ENCODE measurements at regions not wholly inside any gene's neighbourhood (a gene's known extent, or its start where the extent isn't known, plus 50 kb on each side); places are given as distances from the start of the nearest gene placed in this dataset.
"Not testable (repeated sequence)": the region's sequence is repeated elsewhere in the genome, so short reads cannot be mapped to it uniquely, and the experiment has no call there.

DNA sequence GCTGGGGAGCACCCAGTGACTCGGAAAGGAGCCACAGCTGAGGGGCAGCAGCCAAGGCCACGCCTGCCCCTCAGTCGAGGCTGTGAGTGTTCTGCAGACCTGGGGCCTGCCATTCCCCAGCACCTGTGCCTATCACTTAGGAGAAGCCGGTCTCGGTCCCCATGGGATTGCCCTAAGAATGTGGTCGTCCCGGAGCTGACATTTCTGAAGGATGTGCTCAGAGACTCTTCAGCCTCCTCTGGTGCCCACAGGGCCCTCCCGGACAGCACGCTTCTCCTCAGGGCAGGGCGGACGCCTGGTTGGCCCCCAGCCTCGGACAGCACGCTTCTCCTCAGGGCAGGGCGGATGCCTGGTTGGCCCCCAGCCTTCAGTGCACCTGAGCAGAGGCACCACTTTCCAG, 223.9 kb downstream of the ERMARD start:
- Mint-ChIP-seq H3K4me3 (no peak overlapping the region), H3K36me3 (no peaks in the 10 kb centered on the region), H3K27me3 (peaks cover 0 to 22% (median 9%) of the 10 kb centered on the region in 5 donors), H3K4me1 (peaks cover 0 to 4% (median 0%) of the 10 kb centered on the region in 7 donors), H3K27ac (no peak overlapping the region), H3K9me3 (no peaks in the 10 kb centered on the region)
- H3K9me3 ChIP-seq (ENCODE audit: control insufficient read depth in 2 of 3, low read length in 3 of 3) = no peaks in the 10 kb centered on the region
- intact Hi-C loops (cut with micrococcal nuclease) = no loop called here
- no peak for DNase-seq
- ChIA-PET POLR2A (no interaction called here), CTCF (no interaction called here)
- no peak overlapping the region for H3K27ac ChIP-seq (ENCODE audit: low read depth, low read length)
- no peak for ATAC-seq
- no peak overlapping the region for H3K4me3 ChIP-seq (ENCODE audit: low read length)
- no peaks in the 10 kb centered on the region for H3K27me3 ChIP-seq (ENCODE audit: control insufficient read depth in 2 of 2, insufficient read depth in 2 of 2, low read length in 2 of 2)
- H3K4me1 ChIP-seq (ENCODE audit: control insufficient read depth in 2 of 2, insufficient read depth in 2 of 2, low read length in 2 of 2) = no peaks in the 10 kb centered on the region
- H3K36me3 ChIP-seq (ENCODE audit: control insufficient read depth in 2 of 3, insufficient read depth in 3 of 3, low read length in 3 of 3) = no peaks in the 10 kb centered on the region

DNA sequence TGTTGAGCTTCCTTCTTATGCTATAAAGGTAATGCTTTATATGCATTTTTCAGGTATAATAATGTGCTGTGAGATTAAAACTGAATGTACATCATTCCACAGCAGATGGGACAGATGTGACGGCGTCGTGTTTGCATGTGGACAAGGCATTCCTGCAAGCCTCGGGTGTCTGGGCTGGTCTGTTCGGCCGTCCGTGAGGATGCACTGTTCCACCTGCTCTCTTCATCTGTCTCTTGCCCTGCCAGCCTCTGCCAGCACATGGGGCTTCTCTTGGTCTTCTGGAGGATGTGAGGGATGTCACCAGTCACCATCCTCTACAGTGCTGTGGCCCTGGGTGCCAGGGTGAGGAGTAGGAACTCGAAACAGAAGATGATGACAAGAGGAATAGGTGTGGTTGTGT, 223.2 kb downstream of the ERMARD start:
- no peaks in the 10 kb centered on the region for H3K9me3 Mint-ChIP-seq
- H3K36me3 Mint-ChIP-seq = no peaks in the 10 kb centered on the region
- Histone ChIP-seq H3K36me3 (ENCODE audit: control insufficient read depth in 2 of 3, insufficient read depth in 3 of 3, low read length in 3 of 3) (no peaks in the 10 kb centered on the region), H3K4me1 (ENCODE audit: control insufficient read depth in 2 of 2, insufficient read depth in 2 of 2, low read length in 2 of 2) (no peaks in the 10 kb centered on the region), H3K27ac (ENCODE audit: low read depth, low read length) (no peak overlapping the region), H3K4me3 (ENCODE audit: low read length) (no peak overlapping the region), H3K9me3 (ENCODE audit: control insufficient read depth in 2 of 3, low read length in 3 of 3) (no peaks in the 10 kb centered on the region), H3K27me3 (ENCODE audit: control insufficient read depth in 2 of 2, insufficient read depth in 2 of 2, low read length in 2 of 2) (no peaks in the 10 kb centered on the region)
- DNase-seq (no peak), ATAC-seq (no peak)
- peaks cover 0 to 22% (median 9%) of the 10 kb centered on the region in 5 donors for H3K27me3 Mint-ChIP-seq
- intact Hi-C loops (cut with micrococcal nuclease) = no loop called here
- POLR2A ChIA-PET = no interaction called here
- H3K4me3 Mint-ChIP-seq = no peak overlapping the region
- CTCF ChIA-PET = no interaction called here
- H3K27ac Mint-ChIP-seq = peak overlapping the region in 1 of 9 donors; percentile 41
- peaks cover 0 to 4% (median 0%) of the 10 kb centered on the region in 7 donors for H3K4me1 Mint-ChIP-seq

GRCh38 chr6:169973588-169974467, 222.4 kb downstream of the ERMARD start:
- CTCF ChIA-PET; ATAC-seq; DNase-seq; H3K4me1 ChIP-seq (ENCODE audit: control insufficient read depth in 2 of 2, insufficient read depth in 2 of 2, low read length in 2 of 2); intact Hi-C loops (cut with micrococcal nuclease); H3K36me3 ChIP-seq (ENCODE audit: control insufficient read depth in 2 of 3, insufficient read depth in 3 of 3, low read length in 3 of 3); H3K9me3 Mint-ChIP-seq; H3K27ac Mint-ChIP-seq; H3K9me3 ChIP-seq (ENCODE audit: control insufficient read depth in 2 of 3, low read length in 3 of 3); H3K4me1 Mint-ChIP-seq; POLR2A ChIA-PET; H3K36me3 Mint-ChIP-seq; H3K4me3 Mint-ChIP-seq; H3K4me3 ChIP-seq (ENCODE audit: low read length); H3K27ac ChIP-seq (ENCODE audit: low read depth, low read length); H3K27me3 ChIP-seq (ENCODE audit: control insufficient read depth in 2 of 2, insufficient read depth in 2 of 2, low read length in 2 of 2): not testable (repeated sequence)
- H3K27me3 Mint-ChIP-seq = peaks cover 0 to 22% (median 9%) of the 10 kb centered on the region in 5 donors

- Histone ChIP-seq H3K4me3 (ENCODE audit: low read length) (no peak overlapping the region), H3K9me3 (ENCODE audit: control insufficient read depth in 2 of 3, low read length in 3 of 3) (no peaks in the 10 kb centered on the region), H3K36me3 (ENCODE audit: control insufficient read depth in 2 of 3, insufficient read depth in 3 of 3, low read length in 3 of 3) (no peaks in the 10 kb centered on the region), H3K27ac (ENCODE audit: low read depth, low read length) (no peak overlapping the region), H3K4me1 (ENCODE audit: control insufficient read depth in 2 of 2, insufficient read depth in 2 of 2, low read length in 2 of 2) (no peaks in the 10 kb centered on the region), H3K27me3 (ENCODE audit: control insufficient read depth in 2 of 2, insufficient read depth in 2 of 2, low read length in 2 of 2) (no peaks in the 10 kb centered on the region)
- no peak for ATAC-seq
- no peaks in the 10 kb centered on the region for H3K36me3 Mint-ChIP-seq
- POLR2A ChIA-PET = no interaction called here
- no peaks in the 10 kb centered on the region for H3K9me3 Mint-ChIP-seq
- CTCF ChIA-PET = no interaction called here
- no peak for DNase-seq
- no peak overlapping the region for H3K4me3 Mint-ChIP-seq
- peaks cover 0 to 22% (median 9%) of the 10 kb centered on the region in 5 donors for H3K27me3 Mint-ChIP-seq
- H3K4me1 Mint-ChIP-seq = peaks cover 0 to 5% (median 0%) of the 10 kb centered on the region in 7 donors
- peak overlapping the region in 1 of 9 donors; percentile 26 for H3K27ac Mint-ChIP-seq
- intact Hi-C loops (cut with micrococcal nuclease) = no loop called here
These were observed 221.3 kb downstream of the ERMARD start for GRCh38 chr6:169972736-169973135.

DNA sequence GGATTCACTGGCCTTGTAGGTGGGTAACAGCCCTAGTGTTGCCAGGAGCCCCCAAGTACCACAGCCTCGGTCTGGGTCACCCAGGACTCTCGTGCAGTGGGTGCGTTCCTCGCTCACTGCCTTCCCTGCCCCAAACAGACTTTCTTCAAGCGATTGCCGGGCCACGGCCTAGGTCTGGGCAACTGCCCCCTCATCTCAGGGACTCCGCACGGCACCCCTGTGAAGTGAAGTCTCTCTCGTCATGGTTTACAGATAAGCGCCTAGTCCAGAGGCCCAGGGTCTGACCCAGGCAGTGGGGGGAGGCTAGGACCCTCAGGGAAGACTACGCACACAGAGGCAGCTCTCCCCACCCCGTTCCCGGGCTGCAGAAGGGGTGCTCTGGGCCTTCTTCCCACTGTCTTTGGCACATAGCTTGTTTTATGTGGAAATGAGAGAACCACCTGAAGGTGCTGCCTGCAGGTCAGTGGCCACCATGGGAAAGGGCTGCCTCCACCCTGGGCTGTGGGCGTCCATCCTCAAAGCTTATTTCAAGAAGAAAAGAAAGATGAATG, 220.8 kb downstream of the ERMARD start:
- intact Hi-C loops (cut with micrococcal nuclease) = no loop called here
- H3K4me1 Mint-ChIP-seq = peaks cover 0 to 8% (median 0%) of the 10 kb centered on the region in 7 donors
- Histone ChIP-seq H3K27me3 (ENCODE audit: control insufficient read depth in 2 of 2, insufficient read depth in 2 of 2, low read length in 2 of 2) (no peaks in the 10 kb centered on the region), H3K4me3 (ENCODE audit: low read length) (no peak overlapping the region), H3K27ac (ENCODE audit: low read depth, low read length) (no peak overlapping the region), H3K36me3 (ENCODE audit: control insufficient read depth in 2 of 3, insufficient read depth in 3 of 3, low read length in 3 of 3) (no peaks in the 10 kb centered on the region), H3K4me1 (ENCODE audit: control insufficient read depth in 2 of 2, insufficient read depth in 2 of 2, low read length in 2 of 2) (no peaks in the 10 kb centered on the region), H3K9me3 (ENCODE audit: control insufficient read depth in 2 of 3, low read length in 3 of 3) (no peaks in the 10 kb centered on the region)
- H3K27me3 Mint-ChIP-seq = peaks cover 0 to 17% (median 5%) of the 10 kb centered on the region in 5 donors
- no peaks in the 10 kb centered on the region for H3K36me3 Mint-ChIP-seq
- no peak for ATAC-seq
- H3K9me3 Mint-ChIP-seq = no peaks in the 10 kb centered on the region
- no peak overlapping the region for H3K27ac Mint-ChIP-seq
- no peak overlapping the region for H3K4me3 Mint-ChIP-seq
- CTCF ChIA-PET = no interaction called here
- DNase-seq = no peak
- POLR2A ChIA-PET = no interaction called here

GRCh38 chr6:169971081-169971861, 219.8 kb downstream of the ERMARD start:
- no peak for DNase-seq

More at GRCh38 chr6:169971081-169971861, 219.8 kb downstream of the ERMARD start:
- peak; percentile 14 for ATAC-seq
- Histone ChIP-seq H3K4me3 (ENCODE audit: low read length) (no peak overlapping the region), H3K9me3 (ENCODE audit: control insufficient read depth in 2 of 3, low read length in 3 of 3) (no peaks in the 10 kb centered on the region), H3K27me3 (ENCODE audit: control insufficient read depth in 2 of 2, insufficient read depth in 2 of 2, low read length in 2 of 2) (no peaks in the 10 kb centered on the region), H3K4me1 (ENCODE audit: control insufficient read depth in 2 of 2, insufficient read depth in 2 of 2, low read length in 2 of 2) (no peaks in the 10 kb centered on the region), H3K27ac (ENCODE audit: low read depth, low read length) (no peak overlapping the region), H3K36me3 (ENCODE audit: control insufficient read depth in 2 of 3, insufficient read depth in 3 of 3, low read length in 3 of 3) (no peaks in the 10 kb centered on the region)
- no peaks in the 10 kb centered on the region for H3K36me3 Mint-ChIP-seq
- ChIA-PET CTCF (no interaction called here), POLR2A (no interaction called here)
- no peak overlapping the region for H3K27ac Mint-ChIP-seq
- no peak overlapping the region for H3K4me3 Mint-ChIP-seq
- H3K4me1 Mint-ChIP-seq = peaks cover 0 to 8% (median 0%) of the 10 kb centered on the region in 7 donors
- H3K9me3 Mint-ChIP-seq = no peaks in the 10 kb centered on the region
- intact Hi-C loops (cut with micrococcal nuclease) = no loop called here
- H3K27me3 Mint-ChIP-seq = peaks cover 0 to 8% (median 0%) of the 10 kb centered on the region in 5 donors

Data from naive thymus-derived CD4-positive, alpha-beta T cell (primary cell).